OCI-LY1 (cell line): ENCODE measurements at regions not wholly inside any gene's neighbourhood (a gene's known extent, or its start where the extent isn't known, plus 50 kb on each side); places are given as distances from the start of the nearest gene placed in this dataset.

Source experiments
- CTCF ChIP-seq: fragments of 200-600 bp; sonication (generic), shearing (Covaris generic); IDR thresholded peaks from 2 replicates; pipeline ENCODE4 v1.5.1; 2017; ENCODE audit warnings: mild to moderate bottlenecking, antibody characterized with exemption, low read length, moderate library complexity, mixed read lengths
- EZH2 ChIP-seq: fragments of 200-600 bp; sonication (generic), shearing (Covaris generic); IDR thresholded peaks from 2 replicates; pipeline ENCODE4 v1.8.0; 2017; ENCODE audit warnings: borderline replicate concordance, mixed run types, mild to moderate bottlenecking, antibody characterized with exemption, low read length, moderate library complexity, mixed read lengths

GRCh38 chr17:13253733-13254410 lies 236.0 kb upstream of the ELAC2 start:
- TF ChIP-seq CTCF (no peak), EZH2 (no peak)
